ENCODE measurements at regions not wholly inside any gene's neighbourhood (a gene's known extent, or its start where the extent isn't known, plus 50 kb on each side); places are given as distances from the start of the nearest gene placed in this dataset.

- TF ChIP-seq, protein P1, sequence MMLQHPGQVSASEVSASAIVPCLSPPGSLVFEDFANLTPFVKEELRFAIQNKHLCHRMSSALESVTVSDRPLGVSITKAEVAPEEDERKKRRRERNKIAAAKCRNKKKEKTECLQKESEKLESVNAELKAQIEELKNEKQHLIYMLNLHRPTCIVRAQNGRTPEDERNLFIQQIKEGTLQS (IDR thresholded peaks at IDR 0.05; ENCODE audit: borderline replicate concordance, extremely low read depth, low read depth, low read length): no peak
- TF ChIP-seq NFYA (IDR thresholded peaks at IDR 0.05; ENCODE audit: borderline replicate concordance, low read depth, low read length) (no peak), BHLHE40 (IDR thresholded peaks at IDR 0.05; ENCODE audit: borderline replicate concordance in 1 of 2, low read depth in 2 of 2, low read length in 1 of 2) (no peak), NRF1 (conservative IDR thresholded peaks at IDR 0.05; ENCODE audit: low read depth, low read length) (no peak), MXI1 (IDR thresholded peaks at IDR 0.05; ENCODE audit: low read depth, low read length) (no peak), RAD51 (IDR thresholded peaks at IDR 0.05) (no peak), RCOR1 (conservative IDR thresholded peaks at IDR 0.05; ENCODE audit: low read depth, low read length) (no peak), CREM (IDR thresholded peaks at IDR 0.05; ENCODE audit: low read depth) (no peak), HCFC1 (IDR thresholded peaks at IDR 0.05; ENCODE audit: low read length) (no peak), POLR2A (IDR thresholded peaks at IDR 0.05; ENCODE audit: low read depth, low read length) (no peak), EP300 (IDR thresholded peaks at IDR 0.05; ENCODE audit: borderline replicate concordance in 1 of 2, control insufficient read depth in 1 of 2, low read depth in 2 of 2, low read length in 2 of 2) (no peak)
- TF ChIP-seq, protein P2, sequence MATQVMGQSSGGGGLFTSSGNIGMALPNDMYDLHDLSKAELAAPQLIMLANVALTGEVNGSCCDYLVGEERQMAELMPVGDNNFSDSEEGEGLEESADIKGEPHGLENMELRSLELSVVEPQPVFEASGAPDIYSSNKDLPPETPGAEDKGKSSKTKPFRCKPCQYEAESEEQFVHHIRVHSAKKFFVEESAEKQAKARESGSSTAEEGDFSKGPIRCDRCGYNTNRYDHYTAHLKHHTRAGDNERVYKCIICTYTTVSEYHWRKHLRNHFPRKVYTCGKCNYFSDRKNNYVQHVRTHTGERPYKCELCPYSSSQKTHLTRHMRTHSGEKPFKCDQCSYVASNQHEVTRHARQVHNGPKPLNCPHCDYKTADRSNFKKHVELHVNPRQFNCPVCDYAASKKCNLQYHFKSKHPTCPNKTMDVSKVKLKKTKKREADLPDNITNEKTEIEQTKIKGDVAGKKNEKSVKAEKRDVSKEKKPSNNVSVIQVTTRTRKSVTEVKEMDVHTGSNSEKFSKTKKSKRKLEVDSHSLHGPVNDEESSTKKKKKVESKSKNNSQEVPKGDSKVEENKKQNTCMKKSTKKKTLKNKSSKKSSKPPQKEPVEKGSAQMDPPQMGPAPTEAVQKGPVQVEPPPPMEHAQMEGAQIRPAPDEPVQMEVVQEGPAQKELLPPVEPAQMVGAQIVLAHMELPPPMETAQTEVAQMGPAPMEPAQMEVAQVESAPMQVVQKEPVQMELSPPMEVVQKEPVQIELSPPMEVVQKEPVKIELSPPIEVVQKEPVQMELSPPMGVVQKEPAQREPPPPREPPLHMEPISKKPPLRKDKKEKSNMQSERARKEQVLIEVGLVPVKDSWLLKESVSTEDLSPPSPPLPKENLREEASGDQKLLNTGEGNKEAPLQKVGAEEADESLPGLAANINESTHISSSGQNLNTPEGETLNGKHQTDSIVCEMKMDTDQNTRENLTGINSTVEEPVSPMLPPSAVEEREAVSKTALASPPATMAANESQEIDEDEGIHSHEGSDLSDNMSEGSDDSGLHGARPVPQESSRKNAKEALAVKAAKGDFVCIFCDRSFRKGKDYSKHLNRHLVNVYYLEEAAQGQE (IDR thresholded peaks at IDR 0.05; ENCODE audit: low read depth, low read length): no peak
- TF ChIP-seq, protein P3, sequence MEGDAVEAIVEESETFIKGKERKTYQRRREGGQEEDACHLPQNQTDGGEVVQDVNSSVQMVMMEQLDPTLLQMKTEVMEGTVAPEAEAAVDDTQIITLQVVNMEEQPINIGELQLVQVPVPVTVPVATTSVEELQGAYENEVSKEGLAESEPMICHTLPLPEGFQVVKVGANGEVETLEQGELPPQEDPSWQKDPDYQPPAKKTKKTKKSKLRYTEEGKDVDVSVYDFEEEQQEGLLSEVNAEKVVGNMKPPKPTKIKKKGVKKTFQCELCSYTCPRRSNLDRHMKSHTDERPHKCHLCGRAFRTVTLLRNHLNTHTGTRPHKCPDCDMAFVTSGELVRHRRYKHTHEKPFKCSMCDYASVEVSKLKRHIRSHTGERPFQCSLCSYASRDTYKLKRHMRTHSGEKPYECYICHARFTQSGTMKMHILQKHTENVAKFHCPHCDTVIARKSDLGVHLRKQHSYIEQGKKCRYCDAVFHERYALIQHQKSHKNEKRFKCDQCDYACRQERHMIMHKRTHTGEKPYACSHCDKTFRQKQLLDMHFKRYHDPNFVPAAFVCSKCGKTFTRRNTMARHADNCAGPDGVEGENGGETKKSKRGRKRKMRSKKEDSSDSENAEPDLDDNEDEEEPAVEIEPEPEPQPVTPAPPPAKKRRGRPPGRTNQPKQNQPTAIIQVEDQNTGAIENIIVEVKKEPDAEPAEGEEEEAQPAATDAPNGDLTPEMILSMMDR (IDR thresholded peaks at IDR 0.05 in 2 of 3, conservative IDR thresholded peaks at IDR 0.05 in 1 of 3; ENCODE audit: control insufficient read depth in 2 of 3, extremely low read depth in 1 of 3, insufficient read depth in 1 of 3, low read depth in 3 of 3, low read length in 3 of 3): no peak
These were observed 133.1 kb downstream of the TXNL1 start for GRCh38 chr18:56505293-56505692.
